ENCODE measurements at regions not wholly inside any gene's neighbourhood (a gene's known extent, or its start where the extent isn't known, plus 50 kb on each side); places are given as distances from the start of the nearest gene placed in this dataset.
"Not testable (repeated sequence)": the region's sequence is repeated elsewhere in the genome, so short reads cannot be mapped to it uniquely, and the experiment has no call there.

- no peak for DNase-seq (ENCODE audit: low spot score)
- H3K27ac Mint-ChIP-seq (ENCODE audit: unreplicated experiment) = no peak overlapping the region
- H3K36me3 Mint-ChIP-seq (ENCODE audit: low read depth, unreplicated experiment) = no peaks in the 10 kb centered on the region
- H3K4me1 Mint-ChIP-seq (ENCODE audit: unreplicated experiment) = no peaks in the 10 kb centered on the region
- no peak for TF ChIP-seq CTCF (IDR thresholded peaks at IDR 0.05; ENCODE audit: unreplicated experiment)
- no peak overlapping the region for H3K4me3 Mint-ChIP-seq (ENCODE audit: unreplicated experiment)
- H3K9me3 Mint-ChIP-seq (ENCODE audit: unreplicated experiment) = no peaks in the 10 kb centered on the region
- H3K27me3 Mint-ChIP-seq (ENCODE audit: unreplicated experiment) = no peaks in the 10 kb centered on the region
Measured at GRCh38 chr3:106528932-106529331, 660.1 kb upstream of the CBLB start.

GRCh38 chr3:106529738-106530137, 660.9 kb upstream of the CBLB start:
- no peak for TF ChIP-seq CTCF (IDR thresholded peaks at IDR 0.05; ENCODE audit: unreplicated experiment)
- Mint-ChIP-seq H3K27me3 (ENCODE audit: unreplicated experiment) (no peaks in the 10 kb centered on the region), H3K9me3 (ENCODE audit: unreplicated experiment) (no peaks in the 10 kb centered on the region), H3K4me1 (ENCODE audit: unreplicated experiment) (no peaks in the 10 kb centered on the region), H3K27ac (ENCODE audit: unreplicated experiment) (no peak overlapping the region), H3K4me3 (ENCODE audit: unreplicated experiment) (no peak overlapping the region), H3K36me3 (ENCODE audit: low read depth, unreplicated experiment) (no peaks in the 10 kb centered on the region)
- no peak for DNase-seq (ENCODE audit: low spot score)

DNA sequence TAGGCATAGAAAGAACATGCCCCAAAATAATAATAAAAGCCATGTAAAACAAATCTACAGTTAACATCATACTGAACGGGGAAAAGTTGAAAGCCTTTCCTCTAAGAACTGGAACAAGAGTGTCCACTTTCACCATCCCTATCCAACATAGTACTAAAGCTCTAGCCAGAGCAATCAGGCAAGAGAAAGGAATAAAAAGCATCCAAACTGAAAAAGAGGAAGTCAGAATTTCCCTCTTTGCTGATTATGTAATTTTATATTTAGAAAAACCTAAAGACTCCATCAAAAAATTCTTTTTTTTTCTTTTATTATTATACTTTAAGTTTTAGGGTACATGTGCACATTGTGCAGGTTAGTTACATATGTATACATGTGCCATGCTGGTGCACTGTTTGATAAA, 661.6 kb upstream of the CBLB start:
- Mint-ChIP-seq H3K4me1 (ENCODE audit: unreplicated experiment) (no peaks in the 10 kb centered on the region), H3K36me3 (ENCODE audit: low read depth, unreplicated experiment) (no peaks in the 10 kb centered on the region), H3K27ac (ENCODE audit: unreplicated experiment) (no peak overlapping the region), H3K9me3 (ENCODE audit: unreplicated experiment) (no peaks in the 10 kb centered on the region), H3K4me3 (ENCODE audit: unreplicated experiment) (no peak overlapping the region), H3K27me3 (ENCODE audit: unreplicated experiment) (no peaks in the 10 kb centered on the region)
- DNase-seq (ENCODE audit: low spot score) = no peak
- no peak for TF ChIP-seq CTCF (IDR thresholded peaks at IDR 0.05; ENCODE audit: unreplicated experiment)

- not testable (repeated sequence) for H3K4me1 Mint-ChIP-seq (ENCODE audit: unreplicated experiment); H3K36me3 Mint-ChIP-seq (ENCODE audit: low read depth, unreplicated experiment); DNase-seq (ENCODE audit: low spot score); H3K27ac Mint-ChIP-seq (ENCODE audit: unreplicated experiment); H3K27me3 Mint-ChIP-seq (ENCODE audit: unreplicated experiment); H3K9me3 Mint-ChIP-seq (ENCODE audit: unreplicated experiment); H3K4me3 Mint-ChIP-seq (ENCODE audit: unreplicated experiment)
Measured at GRCh38 chr3:106531771-106532329, 663.0 kb upstream of the CBLB start.

- H3K4me3 Mint-ChIP-seq (ENCODE audit: unreplicated experiment) = no peak overlapping the region
- no peak overlapping the region for H3K27ac Mint-ChIP-seq (ENCODE audit: unreplicated experiment)
- H3K27me3 Mint-ChIP-seq (ENCODE audit: unreplicated experiment) = no peaks in the 10 kb centered on the region
- peaks cover 3% of the 10 kb centered on the region for H3K9me3 Mint-ChIP-seq (ENCODE audit: unreplicated experiment)
- H3K4me1 Mint-ChIP-seq (ENCODE audit: unreplicated experiment) = no peaks in the 10 kb centered on the region
- DNase-seq (ENCODE audit: low spot score) = no peak
- TF ChIP-seq CTCF (IDR thresholded peaks at IDR 0.05; ENCODE audit: unreplicated experiment) = no peak
- H3K36me3 Mint-ChIP-seq (ENCODE audit: low read depth, unreplicated experiment) = no peaks in the 10 kb centered on the region
Measured at GRCh38 chr3:106533093-106533787, 664.4 kb upstream of the CBLB start.

Data from endothelial cell (in vitro differentiated cells).